K562 (cell line): ENCODE measurements at regions not wholly inside any gene's neighbourhood (a gene's known extent, or its start where the extent isn't known, plus 50 kb on each side); places are given as distances from the start of the nearest gene placed in this dataset.

Experiments
- ERF ChIP-seq: fragments of 450-650 bp; formaldehyde crosslinking; IDR thresholded peaks from 2 replicates; pipeline ENCODE4 v1.4.0; 2020; ENCODE audit warnings: mild to moderate bottlenecking, mixed read lengths
- FIP1L1 ChIP-seq: fragments of 200-400 bp; formaldehyde crosslinking; IDR thresholded peaks from 2 replicates; pipeline ENCODE4 v1.6.1; 2018; ENCODE audit warnings: mild to moderate bottlenecking, low read depth, low read length; ENCODE audit not compliant: poor library complexity, severe bottlenecking
- GATAD2A ChIP-seq: fragments of 450-650 bp; IDR thresholded peaks from 2 replicates; pipeline ENCODE4 v1.6.1; 2017
- HDAC1 ChIP-seq, 2 experiments: fragments of 450-650 bp; IDR thresholded peaks; 2 replicates each; pipeline ENCODE4 v1.6.1; 2016 to 2017; ENCODE audit warnings: inconsistent platforms in 1 of 2, mild to moderate bottlenecking in 1 of 2, moderate library complexity in 1 of 2
- MEF2A ChIP-seq: IDR thresholded peaks from 2 replicates; pipeline ENCODE4 v1.6.1; 2011; ENCODE audit warnings: low read depth, mild to moderate bottlenecking, low read length, moderate library complexity; ENCODE audit not compliant: control insufficient read depth
- MEF2D ChIP-seq: conservative IDR thresholded peaks from 2 replicates; pipeline ENCODE4 v1.6.1; 2016; ENCODE audit warnings: low read depth, missing genetic modification characterization, missing compliant biosample characterization
- NUFIP1 ChIP-seq: fragments of 450-650 bp; IDR thresholded peaks from 2 replicates; pipeline ENCODE4 v1.6.1; 2018; ENCODE audit not compliant: partially characterized antibody
- OTX1 ChIP-seq: fragments of 450-650 bp; formaldehyde crosslinking; IDR thresholded peaks from 2 replicates; pipeline ENCODE4 v1.4.0; 2022; ENCODE audit warnings: mild to moderate bottlenecking
- POLR2H ChIP-seq: IDR thresholded peaks from 2 replicates; pipeline ENCODE4 v1.6.1; 2016; ENCODE audit warnings: missing genetic modification characterization, low read depth, mild to moderate bottlenecking, control low read depth, missing compliant biosample characterization, moderate library complexity
- PRPF4 ChIP-seq: fragments of 200-400 bp; formaldehyde crosslinking; IDR thresholded peaks from one replicate; pipeline ENCODE4 v1.6.1; 2017; ENCODE audit warnings: low read length, low read depth, mild to moderate bottlenecking; ENCODE audit not compliant: insufficient read depth, poor library complexity, severe bottlenecking
- RBFOX2 ChIP-seq: fragments of 200-400 bp; formaldehyde crosslinking; IDR thresholded peaks from 2 replicates; pipeline ENCODE4 v1.6.1; 2017; ENCODE audit warnings: low read depth, mild to moderate bottlenecking, low read length, moderate library complexity
- RBM39 ChIP-seq: fragments of 200-400 bp; formaldehyde crosslinking; optimal IDR thresholded peaks from 2 replicates; pipeline ENCODE3; 2018; ENCODE audit warnings: low read depth, low read length
- TCF7L2 ChIP-seq: fragments of 150-350 bp; IDR thresholded peaks from 2 replicates; pipeline ENCODE4 v1.6.1; 2016; ENCODE audit warnings: low read depth, mild to moderate bottlenecking, low read length, moderate library complexity
- TSC22D4 ChIP-seq: fragments of 450-650 bp; IDR thresholded peaks from 2 replicates; pipeline ENCODE4 v1.6.1; 2016; ENCODE audit warnings: missing genetic modification characterization, missing biosample characterization, control low read depth
- ZBTB8A ChIP-seq: fragments of 450-650 bp; IDR thresholded peaks from 2 replicates; pipeline ENCODE4 v1.6.1; 2018; ENCODE audit warnings: mild to moderate bottlenecking, moderate library complexity; ENCODE audit not compliant: partially characterized antibody
- ZNF197 ChIP-seq: fragments of 200-800 bp; sonication (Bioruptor generic); IDR thresholded peaks from 2 replicates; pipeline ENCODE4 v1.6.1; 2016; ENCODE audit warnings: low read depth, missing genetic modification characterization, missing compliant biosample characterization
- ZNF217 ChIP-seq: sonication (generic); formaldehyde crosslinking; IDR thresholded peaks from 2 replicates; pipeline ENCODE4 v1.8.0; 2022; ENCODE audit warnings: mild to moderate bottlenecking, missing genetic modification reagents
- ZNF707 ChIP-seq: fragments of 250-450 bp; sonication (Bioruptor Pico); conservative IDR thresholded peaks from 2 replicates; pipeline ENCODE4 v1.8.0; 2022; ENCODE audit warnings: inconsistent platforms, mild to moderate bottlenecking, moderate library complexity
- TF ChIP-seq, protein P1 (sequence below), 2 experiments: fragments of 200-800 bp in 1 of 2; sonication (Bioruptor generic) in 1 of 2; sonication (generic) in 1 of 2; formaldehyde crosslinking in 1 of 2; IDR thresholded peaks in 1 of 2; conservative IDR thresholded peaks in 1 of 2; 2 replicates each; pipeline versions ENCODE4 v1.5.0 to v1.6.1; 2016 to 2020; ENCODE audit warnings: missing compliant biosample characterization in 1 of 2, missing genetic modification characterization in 1 of 2, missing genetic modification reagents in 1 of 2
- TF ChIP-seq, protein P2 (sequence below): sonication (generic); formaldehyde crosslinking; IDR thresholded peaks from 2 replicates; pipeline ENCODE4 v1.8.0; 2022; ENCODE audit warnings: mild to moderate bottlenecking, missing genetic modification reagents
- TF ChIP-seq, protein P3 (sequence below): fragments of 250-450 bp; sonication (Bioruptor Pico); IDR thresholded peaks from 2 replicates; pipeline ENCODE4 v1.9.0; 2021; ENCODE audit warnings: mild to moderate bottlenecking
- TF ChIP-seq, protein P4 (sequence below): IDR thresholded peaks from 2 replicates; pipeline ENCODE4 v1.6.1; 2012; ENCODE audit warnings: low read depth, low read length, improper control_type of control experiment, borderline replicate concordance

DNA sequence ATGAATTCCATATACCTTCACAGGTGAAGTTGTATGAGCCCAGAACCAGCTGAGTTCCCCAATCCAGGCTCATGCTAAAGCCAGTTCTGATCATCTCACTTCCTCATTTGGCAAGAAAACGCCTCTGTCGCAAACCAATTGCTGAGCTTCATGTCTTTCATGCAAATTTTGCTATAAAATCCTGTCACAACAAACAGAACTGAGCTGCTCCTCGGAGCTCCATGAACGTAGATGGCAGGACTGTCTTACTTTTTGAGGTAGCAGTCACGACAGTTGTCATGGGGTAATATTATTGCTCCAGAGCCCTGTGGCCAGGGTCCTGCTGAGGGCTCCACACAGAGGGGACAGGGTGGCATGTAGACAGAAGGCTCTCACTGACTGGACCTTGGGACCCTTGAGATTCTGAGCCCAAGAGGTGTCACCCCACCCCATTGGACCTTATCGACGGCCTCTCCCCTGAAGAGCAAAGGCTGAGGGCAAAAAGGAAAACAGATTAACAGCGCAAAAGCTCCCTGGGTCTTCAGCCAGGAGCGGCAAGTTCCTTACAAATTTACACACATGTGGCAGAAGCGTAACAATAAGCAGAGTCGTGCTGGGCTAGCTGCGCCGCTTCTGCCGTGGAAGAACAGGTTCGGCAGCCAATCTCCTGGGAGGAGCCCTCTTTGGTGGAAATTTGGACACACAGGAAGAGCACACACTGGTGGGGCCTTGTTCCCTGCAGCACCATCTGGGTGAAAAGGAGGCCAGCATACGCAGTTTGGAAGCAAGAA lies 249.2 kb downstream of the OPA1 start (continued):
- TF ChIP-seq, protein P1, sequence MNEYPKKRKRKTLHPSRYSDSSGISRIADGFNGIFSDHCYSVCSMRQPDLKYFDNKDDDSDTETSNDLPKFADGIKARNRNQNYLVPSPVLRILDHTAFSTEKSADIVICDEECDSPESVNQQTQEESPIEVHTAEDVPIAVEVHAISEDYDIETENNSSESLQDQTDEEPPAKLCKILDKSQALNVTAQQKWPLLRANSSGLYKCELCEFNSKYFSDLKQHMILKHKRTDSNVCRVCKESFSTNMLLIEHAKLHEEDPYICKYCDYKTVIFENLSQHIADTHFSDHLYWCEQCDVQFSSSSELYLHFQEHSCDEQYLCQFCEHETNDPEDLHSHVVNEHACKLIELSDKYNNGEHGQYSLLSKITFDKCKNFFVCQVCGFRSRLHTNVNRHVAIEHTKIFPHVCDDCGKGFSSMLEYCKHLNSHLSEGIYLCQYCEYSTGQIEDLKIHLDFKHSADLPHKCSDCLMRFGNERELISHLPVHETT (CRISPR knock-in tag; conservative IDR thresholded peaks at IDR 0.05 in 1 of 2, IDR thresholded peaks at IDR 0.05 in 1 of 2), result peak in 1 of 2 experiments; percentile 47; a peak in 1 of 4 replicates
- TF ChIP-seq TCF7L2, result no peak
- peak; percentile 45; the same call in 1 of the 2 replicates for TF ChIP-seq ERF (CRISPR knock-in tag)
- TF ChIP-seq GATAD2A, result 0 out of 2 replicates have a peak, but pooled peaks have one; percentile 8
- TF ChIP-seq FIP1L1, result no peak
- TF ChIP-seq POLR2H (tag), result peak; percentile 45
- no peak for TF ChIP-seq NUFIP1
- TF ChIP-seq HDAC1 (IDR thresholded peaks at IDR 0.05), result 0 out of 4 replicates have a peak, but pooled peaks of 1 of the 2 experiments have one; percentile 7
- no peak for TF ChIP-seq MEF2D
- TF ChIP-seq, protein P2, sequence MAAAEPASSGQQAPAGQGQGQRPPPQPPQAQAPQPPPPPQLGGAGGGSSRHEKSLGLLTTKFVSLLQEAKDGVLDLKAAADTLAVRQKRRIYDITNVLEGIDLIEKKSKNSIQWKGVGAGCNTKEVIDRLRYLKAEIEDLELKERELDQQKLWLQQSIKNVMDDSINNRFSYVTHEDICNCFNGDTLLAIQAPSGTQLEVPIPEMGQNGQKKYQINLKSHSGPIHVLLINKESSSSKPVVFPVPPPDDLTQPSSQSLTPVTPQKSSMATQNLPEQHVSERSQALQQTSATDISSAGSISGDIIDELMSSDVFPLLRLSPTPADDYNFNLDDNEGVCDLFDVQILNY (CRISPR knock-in tag), result 0 out of 2 replicates have a peak, but pooled peaks have one; percentile 55
- no peak for TF ChIP-seq TSC22D4
- TF ChIP-seq OTX1, result 0 out of 2 replicates have a peak, but pooled peaks have one; percentile 69
- TF ChIP-seq, protein P3, sequence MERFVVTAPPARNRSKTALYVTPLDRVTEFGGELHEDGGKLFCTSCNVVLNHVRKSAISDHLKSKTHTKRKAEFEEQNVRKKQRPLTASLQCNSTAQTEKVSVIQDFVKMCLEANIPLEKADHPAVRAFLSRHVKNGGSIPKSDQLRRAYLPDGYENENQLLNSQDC (CRISPR knock-in tag), result no peak
- TF ChIP-seq ZNF707, result no peak
- no peak for TF ChIP-seq ZBTB8A
- TF ChIP-seq ZNF217 (CRISPR knock-in tag), result no peak
- TF ChIP-seq RBFOX2, result peak; percentile 63
- no peak for TF ChIP-seq PRPF4
- TF ChIP-seq, protein P4, sequence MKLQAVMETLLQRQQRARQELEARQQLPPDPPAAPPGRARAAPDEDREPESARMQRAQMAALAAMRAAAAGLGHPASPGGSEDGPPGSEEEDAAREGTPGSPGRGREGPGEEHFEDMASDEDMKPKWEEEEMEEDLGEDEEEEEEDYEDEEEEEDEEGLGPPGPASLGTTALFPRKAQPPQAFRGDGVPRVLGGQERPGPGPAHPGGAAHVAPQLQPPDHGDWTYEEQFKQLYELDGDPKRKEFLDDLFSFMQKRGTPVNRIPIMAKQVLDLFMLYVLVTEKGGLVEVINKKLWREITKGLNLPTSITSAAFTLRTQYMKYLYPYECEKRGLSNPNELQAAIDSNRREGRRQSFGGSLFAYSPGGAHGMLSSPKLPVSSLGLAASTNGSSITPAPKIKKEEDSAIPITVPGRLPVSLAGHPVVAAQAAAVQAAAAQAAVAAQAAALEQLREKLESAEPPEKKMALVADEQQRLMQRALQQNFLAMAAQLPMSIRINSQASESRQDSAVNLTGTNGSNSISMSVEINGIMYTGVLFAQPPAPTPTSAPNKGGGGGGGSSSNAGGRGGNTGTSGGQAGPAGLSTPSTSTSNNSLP, result no peak
- peak; percentile 31; the same call in 1 of the 2 replicates for TF ChIP-seq ZNF197 (CRISPR knock-in tag)
- no peak for TF ChIP-seq RBM39
- TF ChIP-seq MEF2A, result no peak
